ENCODE measurements at regions not wholly inside any gene's neighbourhood (a gene's known extent, or its start where the extent isn't known, plus 50 kb on each side); places are given as distances from the start of the nearest gene placed in this dataset.

- TF ChIP-seq CTCF (IDR thresholded peaks at IDR 0.05) (no peak), EZH2 (IDR thresholded peaks at IDR 0.05) (no peak), EZH2phosphoT487 (IDR thresholded peaks at IDR 0.05) (no peak)
Measured at GRCh38 chr4:17096692-17097091, 198.2 kb upstream of the LDB2 start.

Data from neural progenitor cell (in vitro differentiated cells).